HG03520 (cell line): ENCODE measurements at regions not wholly inside any gene's neighbourhood (a gene's known extent, or its start where the extent isn't known, plus 50 kb on each side); places are given as distances from the start of the nearest gene placed in this dataset.
"Not testable (repeated sequence)": the region's sequence is repeated elsewhere in the genome, so short reads cannot be mapped to it uniquely, and the experiment has no call there.

ENCODE experiments used
- ATAC-seq: cut with Tn5 transposase; IDR thresholded peaks from one replicate; pipeline ENCODE4 v1.9.1; 2021; ENCODE audit warnings: mild to moderate bottlenecking, moderate library complexity; ENCODE audit not compliant: unreplicated experiment

GRCh38 chr2:149686136-149687051 is 98.8 kb upstream of the MMADHC start:
- ATAC-seq = no peak

- ATAC-seq = not testable (repeated sequence)
Observed at GRCh38 chr2:149685401-149685800, 97.8 kb upstream of the MMADHC start.

- no peak for ATAC-seq
Observed at GRCh38 chr2:149679286-149679685, 91.7 kb upstream of the MMADHC start.

- no peak for ATAC-seq
Observed at GRCh38 chr2:149677416-149677815, 89.8 kb upstream of the MMADHC start.

- ATAC-seq = no peak
Observed at GRCh38 chr2:149670086-149670485, 82.5 kb upstream of the MMADHC start.

- ATAC-seq = no peak
Observed at GRCh38 chr2:149666809-149667320, 79.3 kb upstream of the MMADHC start.

- no peak for ATAC-seq
Observed at GRCh38 chr2:149664896-149665295, 77.3 kb upstream of the MMADHC start.

GRCh38 chr2:149662556-149662955 is 75.0 kb upstream of the MMADHC start:
- no peak for ATAC-seq

- no peak for ATAC-seq
Observed at GRCh38 chr2:149661844-149662243, 74.3 kb upstream of the MMADHC start.

GRCh38 chr2:149658553-149658952 is 71.0 kb upstream of the MMADHC start:
- no peak for ATAC-seq

- ATAC-seq = no peak
Observed at GRCh38 chr2:149657401-149658040, 69.9 kb upstream of the MMADHC start.

- ATAC-seq = no peak
Observed at GRCh38 chr2:149656996-149657395, 69.4 kb upstream of the MMADHC start.

- no peak for ATAC-seq
Observed at GRCh38 chr2:149653831-149654445, 66.4 kb upstream of the MMADHC start.

- ATAC-seq = no peak
Observed at GRCh38 chr2:149652926-149653325, 65.4 kb upstream of the MMADHC start.

- no peak for ATAC-seq
Observed at GRCh38 chr2:149652526-149652925, 65.0 kb upstream of the MMADHC start.

- ATAC-seq = no peak
Observed at GRCh38 chr2:149651229-149651628, 63.7 kb upstream of the MMADHC start.

- no peak for ATAC-seq
Observed at GRCh38 chr2:149650006-149650405, 62.4 kb upstream of the MMADHC start.

GRCh38 chr2:149648282-149649030 is 60.9 kb upstream of the MMADHC start:
- no peak for ATAC-seq

GRCh38 chr2:149645391-149645790 is 57.8 kb upstream of the MMADHC start:
- no peak for ATAC-seq
